Omental fat pad (tissue), 3 donors: ENCODE measurements at regions not wholly inside any gene's neighbourhood (a gene's known extent, or its start where the extent isn't known, plus 50 kb on each side); places are given as distances from the start of the nearest gene placed in this dataset.

ENCODE experiments used
- ATAC-seq: fragments of 150-250 bp; one replicate; pipeline ENCODE4 v1.9.1; 2016; ENCODE audit warnings: mild to moderate bottlenecking, moderate library complexity; ENCODE audit not compliant: low FRiP score
- DNase-seq: peaks from one replicate; pipeline ENCODE4 v3.0.0-alpha.2; 2019; ENCODE audit warnings: low spot score
- CTCF ChIP-seq, 3 donors: fragments of 450-650 bp; IDR thresholded peaks; one replicate each; pipeline ENCODE4 v1.5.1; 2016 to 2017; ENCODE audit warnings: antibody characterized with exemption in 3 of 3, mild to moderate bottlenecking in 3 of 3, moderate library complexity in 2 of 3

DNA sequence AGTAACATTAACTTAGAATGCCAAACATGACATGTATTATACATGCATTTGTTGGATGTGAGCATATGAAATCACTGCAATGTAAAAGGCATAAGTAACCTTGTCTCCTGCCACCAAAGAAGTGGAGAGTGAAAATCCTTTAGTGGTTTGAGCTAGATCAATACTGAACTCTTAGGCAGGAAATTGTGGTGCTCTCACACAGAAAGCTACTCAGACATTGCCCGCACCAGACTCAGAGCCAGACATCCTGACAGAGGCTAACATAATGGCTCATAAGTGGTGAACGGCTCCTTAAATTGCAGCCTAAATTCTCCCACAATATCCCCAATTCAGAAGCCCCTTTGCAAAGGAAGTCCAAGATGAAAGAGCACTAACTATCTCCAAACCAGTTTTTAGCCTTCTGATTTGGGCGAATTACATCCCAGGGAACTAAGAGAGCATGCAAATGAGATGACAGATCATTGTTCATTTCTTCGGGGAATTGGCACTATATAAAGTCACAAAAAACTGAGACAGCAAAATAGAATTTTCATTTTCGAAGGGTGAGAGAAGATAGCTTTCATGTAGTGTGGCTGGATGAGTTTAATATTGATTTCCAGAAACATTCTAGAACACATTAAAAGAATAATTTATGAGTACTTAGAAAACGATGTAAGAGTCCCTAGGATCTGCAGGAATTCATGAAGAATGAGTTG lies 233.6 kb upstream of the RPS6KA3 start:
- DNase-seq (no peak), ATAC-seq (no peak)
- TF ChIP-seq CTCF (IDR thresholded peaks at IDR 0.05): no peak

DNA sequence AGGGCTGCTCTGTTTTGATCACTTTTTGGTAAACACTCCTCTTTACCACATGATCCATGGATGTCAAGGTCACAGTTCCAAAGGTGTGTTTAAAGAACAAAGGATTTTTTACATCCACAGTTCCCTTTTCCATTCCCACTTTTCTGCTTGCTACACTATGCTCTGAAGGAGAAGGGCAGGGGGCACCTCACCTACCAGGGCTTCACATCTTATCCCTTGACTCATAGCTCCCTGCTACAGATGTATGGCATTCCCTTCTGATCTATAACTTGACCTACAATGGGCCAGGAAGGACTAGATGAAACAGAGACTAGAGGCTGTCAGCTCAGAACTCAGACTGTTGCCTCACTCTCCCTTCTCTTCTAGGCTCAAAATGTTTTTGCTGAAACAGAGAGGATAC lies 233.1 kb upstream of the RPS6KA3 start:
- no peak for TF ChIP-seq CTCF (IDR thresholded peaks at IDR 0.05)
- DNase-seq (no peak), ATAC-seq (no peak)

DNA sequence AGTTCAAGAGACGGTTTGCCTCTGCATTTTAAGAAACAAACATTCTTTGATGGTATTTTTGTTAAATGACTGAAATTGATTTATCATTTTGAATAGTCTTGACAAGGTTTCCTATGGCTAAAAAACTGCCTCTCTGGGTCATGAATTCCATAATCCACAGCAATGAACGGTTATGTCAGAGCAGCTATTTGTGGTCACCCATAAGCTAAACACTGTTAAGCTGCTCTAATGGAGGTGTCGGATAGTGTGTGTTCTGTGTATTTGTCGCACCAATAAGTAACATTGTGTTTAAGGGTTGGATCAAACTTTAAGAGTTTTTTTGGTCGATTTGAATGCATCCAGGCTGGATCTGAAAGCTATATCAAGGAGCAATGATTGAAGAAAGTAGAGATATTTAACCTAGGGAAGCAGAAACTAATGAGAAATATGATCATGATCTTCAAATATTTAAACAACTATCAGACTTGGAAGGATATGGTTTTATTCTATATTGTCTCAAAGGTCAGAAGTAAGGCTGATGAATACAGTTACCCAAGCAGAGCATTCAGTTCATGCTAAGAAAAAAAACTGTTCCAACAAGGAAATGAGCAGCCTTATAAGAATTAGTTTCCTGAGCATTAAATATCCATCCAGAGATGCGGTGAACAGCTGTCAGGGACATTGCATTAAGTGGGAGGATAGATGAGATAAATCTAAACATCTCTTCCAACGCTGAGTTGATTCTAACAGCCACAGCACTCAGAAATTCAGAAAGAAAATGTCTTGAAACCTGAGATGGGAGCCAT lies 232.3 kb upstream of the RPS6KA3 start:
- ATAC-seq (no peak), DNase-seq (no peak)
- no peak for TF ChIP-seq CTCF (IDR thresholded peaks at IDR 0.05)

DNA sequence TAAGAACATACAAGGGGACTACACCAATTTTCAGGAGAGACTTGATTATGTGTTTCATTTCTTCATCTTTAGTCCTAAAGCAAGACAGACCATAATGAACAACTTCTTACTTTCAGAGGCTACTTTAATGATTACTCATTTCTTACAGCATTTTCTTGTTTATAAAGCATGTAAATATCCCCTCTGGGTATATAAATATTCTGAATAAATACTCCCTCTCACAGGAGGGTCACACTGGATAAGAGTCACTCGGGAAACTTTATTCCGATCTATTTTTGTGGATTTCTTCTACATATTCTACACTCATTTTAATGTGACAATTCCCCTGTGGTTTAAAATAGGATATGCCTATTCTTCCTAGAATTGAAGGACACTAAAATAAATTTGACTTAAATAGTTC lies 228.9 kb upstream of the RPS6KA3 start:
- TF ChIP-seq CTCF (IDR thresholded peaks at IDR 0.05): no peak
- ATAC-seq: no peak
- no peak for DNase-seq

- no peak for DNase-seq
- no peak for TF ChIP-seq CTCF (IDR thresholded peaks at IDR 0.05)
- ATAC-seq: no peak
These were observed 221.8 kb upstream of the RPS6KA3 start for GRCh38 chrX:20488473-20488872.

DNA sequence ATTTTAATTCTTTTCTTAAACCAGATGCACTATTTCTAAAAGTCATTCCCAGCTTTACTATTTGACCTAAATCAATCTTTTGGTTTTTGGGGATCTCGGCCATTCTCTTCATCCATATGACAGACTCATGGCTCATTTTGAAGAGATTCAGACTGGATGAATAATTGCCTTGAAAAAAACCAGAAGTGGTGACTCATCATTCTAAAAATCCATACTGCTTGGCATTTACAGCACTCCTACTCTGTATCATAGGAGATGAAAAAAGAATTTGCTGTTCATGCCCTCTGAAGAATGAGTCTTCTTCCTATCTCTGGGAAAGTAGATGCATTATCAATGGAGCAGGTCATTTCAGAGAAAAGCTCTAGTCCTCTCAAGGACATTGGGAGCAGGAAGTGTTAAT lies 220.5 kb upstream of the RPS6KA3 start:
- ATAC-seq (no peak), DNase-seq (no peak)
- TF ChIP-seq CTCF (IDR thresholded peaks at IDR 0.05): no peak

DNA sequence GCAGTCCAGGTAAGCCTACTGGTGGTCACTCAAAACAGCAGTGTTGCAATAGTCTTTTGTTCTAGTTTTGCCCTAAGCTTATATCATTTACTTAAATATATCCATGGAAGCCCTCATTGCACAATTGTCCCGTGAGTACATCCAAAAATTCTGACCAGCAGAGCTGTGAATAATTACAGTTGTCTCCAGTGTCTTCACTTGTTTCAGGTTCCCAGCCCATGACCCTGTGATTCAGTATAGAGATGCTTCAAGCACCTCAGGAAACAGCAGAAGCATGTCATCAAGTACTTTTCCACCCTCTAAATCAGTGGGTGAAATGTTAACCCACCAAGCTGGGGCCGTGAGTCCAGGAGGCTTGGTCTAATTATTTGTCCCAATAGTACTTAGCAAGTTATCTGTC lies 214.9 kb upstream of the RPS6KA3 start:
- DNase-seq (no peak), ATAC-seq (no peak)
- TF ChIP-seq CTCF (IDR thresholded peaks at IDR 0.05): no peak
